K562 (cell line): ENCODE measurements at regions not wholly inside any gene's neighbourhood (a gene's known extent, or its start where the extent isn't known, plus 50 kb on each side); places are given as distances from the start of the nearest gene placed in this dataset.

Experiments used
- ATAC-seq: fragments of 200-7000 bp; cut with Tn5 transposase; 3 replicates; pipeline ENCODE4 v1.9.1; 2020; ENCODE audit warnings: moderate library complexity
- BruUV-seq: library from RNA; stranded (reverse); fragments of 400-500 nt; replicated peaks from 2 replicates; lab custom pipeline; 2021; lab: Mats Ljungman, UMichigan
- CTCF ChIA-PET: fragments of 300-600 bp; formaldehyde crosslinking; extraction: SDS; loops from one replicate; lab custom pipeline; 2021; ENCODE audit warnings: low intra/inter-chr PET ratio; lab: Yijun Ruan, JAX
- POLR2A ChIA-PET: fragments of 300-600, 350-650 bp; sonication (Branson Sonifier 250); formaldehyde crosslinking; extraction: SDS; loops from one replicate; lab custom pipeline; 2021; ENCODE audit warnings: antibody characterized with exemption, inconsistent platforms; lab: Yijun Ruan, JAX
- DNase-seq, 4 experiments: peaks; one replicate each; pipeline versions ENCODE4 v3.0.0 to v3.0.0-alpha.2; 2011 to 2018; ENCODE audit warnings: low spot score in 3 of 4, mixed read lengths in 3 of 4; ENCODE audit errors: extremely low read depth in 1 of 4
- FAIRE-seq: peaks from 2 replicates; lab custom pipeline; 2011; peaks lifted over from hg19 to GRCh38; lab: Jason Lieb, UNC
- H2AFZ ChIP-seq: 2 replicates; pipeline ENCODE4 v1.6.0; 2011; ENCODE audit warnings: low read depth, low read length, control low read depth, inconsistent platforms
- H3K27ac ChIP-seq: fragments of 200-600 bp; 3 replicates; pipeline ENCODE4 v1.8.0; 2011; ENCODE audit warnings: low read depth, mild to moderate bottlenecking, control low read depth, inconsistent platforms, low read length, moderate library complexity, mixed read lengths; ENCODE audit errors: extremely low read depth
- H3K27me3 ChIP-seq, 2 experiments: fragments of 300-600 bp in 1 of 2; 2 replicates in 1 of 2; 3 replicates in 1 of 2; pipeline versions ENCODE4 v1.6.0 to v1.8.0; 2011; ENCODE audit warnings: inconsistent platforms in 2 of 2, low read length in 2 of 2, mild to moderate bottlenecking in 1 of 2, mixed read lengths in 1 of 2, moderate library complexity in 1 of 2; ENCODE audit not compliant: control insufficient read depth in 2 of 2, insufficient read depth in 2 of 2
- H3K36me3 ChIP-seq: fragments of 300-600 bp; 3 replicates; pipeline ENCODE4 v1.8.0; 2011; ENCODE audit warnings: mild to moderate bottlenecking, low read length, inconsistent platforms; ENCODE audit not compliant: control insufficient read depth, insufficient read depth
- H3K4me1 ChIP-seq, 2 experiments: fragments of 200-600 bp in 1 of 2; replicated peaks in 1 of 2; 2 replicates in 1 of 2; 3 replicates in 1 of 2; pipeline versions ENCODE4 v1.5.1 to v1.8.0; 2011; ENCODE audit warnings: inconsistent platforms in 2 of 2, low read length in 2 of 2, mild to moderate bottlenecking in 1 of 2, mixed read lengths in 1 of 2, moderate library complexity in 1 of 2; ENCODE audit not compliant: control insufficient read depth in 2 of 2, insufficient read depth in 2 of 2
- H3K4me2 ChIP-seq: 2 replicates; pipeline ENCODE4 v1.6.1; 2011; ENCODE audit warnings: low read length, control low read depth, inconsistent platforms, mixed read lengths; ENCODE audit not compliant: insufficient read depth
- H3K4me3 ChIP-seq: fragments of 200-600 bp; sonication (generic), shearing (Covaris generic); 2 replicates; pipeline ENCODE4 v1.5.1; 2016; ENCODE audit warnings: control low read depth, inconsistent platforms
- H3K79me2 ChIP-seq: fragments of 200-600 bp; 3 replicates; pipeline ENCODE4 v1.8.0; 2011; ENCODE audit warnings: low read length, inconsistent platforms; ENCODE audit not compliant: control insufficient read depth, insufficient read depth
- H3K9ac ChIP-seq, 2 experiments: 2 replicates each; pipeline versions ENCODE4 v1.6.0 to v1.6.1; 2011; ENCODE audit warnings: low read depth in 2 of 2, low read length in 2 of 2, control low read depth in 1 of 2, inconsistent platforms in 1 of 2, mild to moderate bottlenecking in 1 of 2, mixed read lengths in 1 of 2; ENCODE audit not compliant: insufficient read depth in 1 of 2
- H3K9me1 ChIP-seq: one replicate; pipeline ENCODE4 v1.6.0; 2011; ENCODE audit warnings: inconsistent platforms, mild to moderate bottlenecking, low read length, moderate library complexity; ENCODE audit not compliant: control insufficient read depth, insufficient read depth
- H3K9me3 ChIP-seq: replicated peaks from 2 replicates; pipeline ENCODE4 v1.5.1; 2011; ENCODE audit warnings: low read depth, low read length, inconsistent platforms; ENCODE audit not compliant: control insufficient read depth, insufficient read depth
- H4K20me1 ChIP-seq: replicated peaks from 2 replicates; pipeline ENCODE4 v1.6.1; 2011; ENCODE audit warnings: low read length, inconsistent platforms, mixed read lengths; ENCODE audit not compliant: control insufficient read depth, insufficient read depth
- ARID1B ChIP-seq: fragments of 450-650 bp; IDR thresholded peaks from 2 replicates; pipeline ENCODE4 v1.6.1; 2016; ENCODE audit warnings: antibody characterized with exemption, mild to moderate bottlenecking, inconsistent platforms
- CBFA2T3 ChIP-seq: fragments of 450-650 bp; IDR thresholded peaks from 2 replicates; pipeline ENCODE4 v1.6.1; 2017
- HNRNPH1 ChIP-seq: fragments of 200-400 bp; formaldehyde crosslinking; optimal IDR thresholded peaks from 2 replicates; pipeline ENCODE3; 2017; ENCODE audit warnings: low read depth, mild to moderate bottlenecking, low read length, moderate library complexity
- ILK ChIP-seq: fragments of 450-650 bp; IDR thresholded peaks from 2 replicates; pipeline ENCODE4 v1.6.1; 2016; ENCODE audit warnings: missing genetic modification characterization, low read depth, mild to moderate bottlenecking, missing compliant biosample characterization, moderate library complexity, borderline replicate concordance
- NFXL1 ChIP-seq: fragments of 450-650 bp; formaldehyde crosslinking; IDR thresholded peaks from 2 replicates; pipeline ENCODE4 v1.4.0; 2021; ENCODE audit warnings: mild to moderate bottlenecking
- PTBP1 ChIP-seq: fragments of 200-400 bp; formaldehyde crosslinking; IDR thresholded peaks from 2 replicates; pipeline ENCODE4 v1.6.1; 2017; ENCODE audit warnings: low read depth, low read length
- SMARCC2 ChIP-seq: fragments of 450-650 bp; IDR thresholded peaks from 2 replicates; pipeline ENCODE4 v1.6.1; 2017; ENCODE audit warnings: antibody characterized with exemption, moderate library complexity, mild to moderate bottlenecking, low read depth
- ZNF512 ChIP-seq: IDR thresholded peaks from 2 replicates; pipeline ENCODE4 v1.6.1; 2016; ENCODE audit warnings: missing genetic modification characterization, missing compliant biosample characterization
- WGBS: fragments of 100-300 bp; shearing (Covaris generic); methylation state at CpG from one replicate; pipeline ENCODE4 v1.1.6; 2016; ENCODE audit warnings: low coverage, mixed read lengths; ENCODE audit not compliant: insufficient coverage; ENCODE audit errors: missing lambda C conversion rate; 5-methylcytosine and 5-hydroxymethylcytosine counted together
- in situ Hi-C: fragments of 300-500 bp; cut with MboI; formaldehyde crosslinking; loops from 4 replicates; pipeline ENCODE4 v1.15.0; 2018; ENCODE audit warnings: inconsistent platforms, mixed read lengths
- intact Hi-C: fragments of 100-400 bp; cut with micrococcal nuclease; formaldehyde crosslinking; loops from 2 replicates; pipeline ENCODE4 v1.14.2; 2022
- TF ChIP-seq, protein P1 (sequence below): sonication (generic); formaldehyde crosslinking; IDR thresholded peaks from 2 replicates; pipeline ENCODE4 v1.8.1; 2022; ENCODE audit warnings: missing genetic modification reagents
- TF ChIP-seq, protein P2 (sequence below): fragments of 250-450 bp; sonication (Bioruptor Pico); IDR thresholded peaks from 2 replicates; pipeline ENCODE4 v1.5.0; 2021; ENCODE audit warnings: mild to moderate bottlenecking, borderline replicate concordance

- no TSS peak for BruUV-seq
- Histone ChIP-seq H3K27me3 (no peaks in the 10 kb centered on the region), H3K9me3 (no peaks in the 10 kb centered on the region), H3K4me1 (no peaks in the 10 kb centered on the region), H3K27ac (no peak overlapping the region), H3K4me3 (no peak overlapping the region), H3K9ac (no peak overlapping the region), H4K20me1 (no peaks in the 10 kb centered on the region), H2AFZ (no peak overlapping the region), H3K9me1 (no peaks in the 10 kb centered on the region), H3K4me2 (no peak overlapping the region), H3K79me2 (no peaks in the 10 kb centered on the region), H3K36me3 (no peaks in the 10 kb centered on the region)
- FAIRE-seq (no peak), DNase-seq (no peak), ATAC-seq (no peak)
- in situ Hi-C loops, result no loop called here
- intact Hi-C loops, result no loop called here
- ChIA-PET CTCF (no interaction called here), POLR2A (no interaction called here)
- WGBS, result 0% methylated on average over 3 of the region's 3 CpGs
- no peak for TF ChIP-seq NFXL1 (CRISPR knock-in tag)
Measured at GRCh38 chr3:74059923-74060600, 435.3 kb upstream of the PDZRN3 start.

GRCh38 chr3:74059301-74059922, 434.7 kb upstream of the PDZRN3 start:
- H4K20me1 ChIP-seq, result no peaks in the 10 kb centered on the region
- no peaks in the 10 kb centered on the region for H3K27me3 ChIP-seq
- CTCF ChIA-PET, result no interaction called here
- in situ Hi-C loops (no loop called here), intact Hi-C loops (no loop called here)
- 0% methylated on average over 3 of the region's 3 CpGs for WGBS
- no peaks in the 10 kb centered on the region for H3K79me2 ChIP-seq
- no peak overlapping the region for H3K9ac ChIP-seq
- H3K9me3 ChIP-seq, result no peaks in the 10 kb centered on the region
- H3K4me2 ChIP-seq, result no peak overlapping the region
- no peak for DNase-seq
- H3K36me3 ChIP-seq, result no peaks in the 10 kb centered on the region
- no peaks in the 10 kb centered on the region for H3K4me1 ChIP-seq
- POLR2A ChIA-PET, result no interaction called here
- H2AFZ ChIP-seq, result no peak overlapping the region
- H3K27ac ChIP-seq, result no peak overlapping the region
- no peak overlapping the region for H3K4me3 ChIP-seq
- ATAC-seq, result no peak
- no peaks in the 10 kb centered on the region for H3K9me1 ChIP-seq
- no TSS peak for BruUV-seq
- FAIRE-seq, result no peak
- TF ChIP-seq SMARCC2 (no peak), ARID1B (no peak), CBFA2T3 (no peak), HNRNPH1 (no peak), ZNF512 (tag) (no peak), ILK (tag) (no peak), PTBP1 (no peak)
- TF ChIP-seq, protein P1, sequence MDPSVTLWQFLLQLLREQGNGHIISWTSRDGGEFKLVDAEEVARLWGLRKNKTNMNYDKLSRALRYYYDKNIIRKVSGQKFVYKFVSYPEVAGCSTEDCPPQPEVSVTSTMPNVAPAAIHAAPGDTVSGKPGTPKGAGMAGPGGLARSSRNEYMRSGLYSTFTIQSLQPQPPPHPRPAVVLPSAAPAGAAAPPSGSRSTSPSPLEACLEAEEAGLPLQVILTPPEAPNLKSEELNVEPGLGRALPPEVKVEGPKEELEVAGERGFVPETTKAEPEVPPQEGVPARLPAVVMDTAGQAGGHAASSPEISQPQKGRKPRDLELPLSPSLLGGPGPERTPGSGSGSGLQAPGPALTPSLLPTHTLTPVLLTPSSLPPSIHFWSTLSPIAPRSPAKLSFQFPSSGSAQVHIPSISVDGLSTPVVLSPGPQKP (CRISPR knock-in tag), result no peak
- TF ChIP-seq, protein P2, sequence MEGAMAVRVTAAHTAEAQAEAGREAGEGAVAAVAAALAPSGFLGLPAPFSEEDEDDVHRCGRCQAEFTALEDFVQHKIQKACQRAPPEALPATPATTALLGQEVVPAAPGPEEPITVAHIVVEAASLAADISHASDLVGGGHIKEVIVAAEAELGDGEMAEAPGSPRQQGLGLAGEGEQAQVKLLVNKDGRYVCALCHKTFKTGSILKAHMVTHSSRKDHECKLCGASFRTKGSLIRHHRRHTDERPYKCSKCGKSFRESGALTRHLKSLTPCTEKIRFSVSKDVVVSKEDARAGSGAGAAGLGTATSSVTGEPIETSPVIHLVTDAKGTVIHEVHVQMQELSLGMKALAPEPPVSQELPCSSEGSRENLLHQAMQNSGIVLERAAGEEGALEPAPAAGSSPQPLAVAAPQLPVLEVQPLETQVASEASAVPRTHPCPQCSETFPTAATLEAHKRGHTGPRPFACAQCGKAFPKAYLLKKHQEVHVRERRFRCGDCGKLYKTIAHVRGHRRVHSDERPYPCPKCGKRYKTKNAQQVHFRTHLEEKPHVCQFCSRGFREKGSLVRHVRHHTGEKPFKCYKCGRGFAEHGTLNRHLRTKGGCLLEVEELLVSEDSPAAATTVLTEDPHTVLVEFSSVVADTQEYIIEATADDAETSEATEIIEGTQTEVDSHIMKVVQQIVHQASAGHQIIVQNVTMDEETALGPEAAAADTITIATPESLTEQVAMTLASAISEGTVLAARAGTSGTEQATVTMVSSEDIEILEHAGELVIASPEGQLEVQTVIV (CRISPR knock-in tag), result no peak
